A673 (cell line): ENCODE measurements at regions not wholly inside any gene's neighbourhood (a gene's known extent, or its start where the extent isn't known, plus 50 kb on each side); places are given as distances from the start of the nearest gene placed in this dataset.

Source experiments
- BruUV-seq: library from RNA; stranded (reverse); fragments of 400-500 nt; replicated peaks from 2 replicates; lab custom pipeline; 2021; lab: Mats Ljungman, UMichigan
- CTCF ChIA-PET: fragments of 300-600 bp; sonication (Branson Sonifier 250); formaldehyde crosslinking; loops from one replicate; lab custom pipeline; 2022; ENCODE audit warnings: antibody characterized with exemption; lab: Charles Lee
- POLR2A ChIA-PET: fragments of 300-600 bp; sonication (Branson Sonifier 250); formaldehyde crosslinking; loops from one replicate; lab custom pipeline; 2022; ENCODE audit warnings: antibody characterized with exemption; ENCODE audit not compliant: low non-redundant PET; lab: Charles Lee
- DNase-seq: peaks from one replicate; pipeline ENCODE4 v3.0.0-alpha.2; 2015; ENCODE audit warnings: low spot score
- H3K27ac ChIP-seq: fragments of 200-600 bp; sonication (generic); 2 replicates; pipeline ENCODE4 v1.5.1; 2016; ENCODE audit warnings: mixed run types, low read depth, mild to moderate bottlenecking, mixed read lengths, antibody characterized with exemption, low read length; ENCODE audit not compliant: poor library complexity, severe bottlenecking
- H3K27me3 ChIP-seq: fragments of 200-600 bp; sonication (generic); replicated peaks from 2 replicates; pipeline ENCODE4 v1.6.1; 2017; ENCODE audit warnings: mixed run types, low read depth, mild to moderate bottlenecking, mixed read lengths, antibody characterized with exemption, low read length; ENCODE audit not compliant: insufficient read depth, poor library complexity
- H3K36me3 ChIP-seq: fragments of 200-600 bp; sonication (generic); 2 replicates; pipeline ENCODE4 v1.6.1; 2016; ENCODE audit warnings: mixed run types, mild to moderate bottlenecking, mixed read lengths, antibody characterized with exemption, low read length; ENCODE audit not compliant: insufficient read depth, poor library complexity, severe bottlenecking
- H3K4me1 ChIP-seq: fragments of 200-600 bp; sonication (generic); 2 replicates; pipeline ENCODE4 v1.6.1; 2017; ENCODE audit warnings: mixed run types, mild to moderate bottlenecking, mixed read lengths, antibody characterized with exemption, low read length; ENCODE audit not compliant: insufficient read depth, poor library complexity, severe bottlenecking
- H3K4me3 ChIP-seq: fragments of 200-600 bp; sonication (generic); 2 replicates; pipeline ENCODE4 v1.5.1; 2016; ENCODE audit warnings: low read depth, mixed run types, mild to moderate bottlenecking, mixed read lengths, low read length; ENCODE audit not compliant: poor library complexity, severe bottlenecking
- H3K9me3 ChIP-seq: fragments of 200-600 bp; sonication (generic); 2 replicates; pipeline ENCODE4 v1.6.1; 2016; ENCODE audit warnings: mixed run types, low read depth, mild to moderate bottlenecking, mixed read lengths, antibody characterized with exemption, low read length; ENCODE audit not compliant: poor library complexity, severe bottlenecking
- CTCF ChIP-seq: fragments of 300-800, 200-600 bp; sonication (generic); conservative IDR thresholded peaks from 2 replicates; pipeline ENCODE4 v1.5.1; 2017; ENCODE audit warnings: low read depth, mild to moderate bottlenecking, antibody characterized with exemption, low read length, moderate library complexity, mixed read lengths
- EZH2 ChIP-seq: fragments of 200-600 bp; sonication (generic); IDR thresholded peaks from 2 replicates; pipeline ENCODE4 v1.6.1; 2017; ENCODE audit warnings: borderline replicate concordance, low read depth, mild to moderate bottlenecking, mixed read lengths, antibody characterized with exemption, low read length; ENCODE audit not compliant: poor library complexity, severe bottlenecking
- intact Hi-C: fragments of 100-400 bp; cut with micrococcal nuclease; formaldehyde crosslinking; loops from one replicate; pipeline ENCODE4 v1.10.0; 2022; ENCODE audit not compliant: unreplicated experiment

- no peak overlapping the region for H3K27ac ChIP-seq
- ChIA-PET CTCF (no interaction called here), POLR2A (no interaction called here)
- no peaks in the 10 kb centered on the region for H3K27me3 ChIP-seq
- BruUV-seq, result no TSS peak
- intact Hi-C loops, result no loop called here
- no peak for DNase-seq
- H3K9me3 ChIP-seq, result no peaks in the 10 kb centered on the region
- H3K36me3 ChIP-seq, result no peaks in the 10 kb centered on the region
- TF ChIP-seq EZH2 (no peak), CTCF (no peak)
- H3K4me3 ChIP-seq, result no peak overlapping the region
- H3K4me1 ChIP-seq, result no peaks in the 10 kb centered on the region
These were observed 132.3 kb upstream of the ZNF608 start for GRCh38 chr5:124878583-124879342.

GRCh38 chr5:124880903-124881697, 134.7 kb upstream of the ZNF608 start:
- H3K36me3 ChIP-seq, result no peaks in the 10 kb centered on the region
- no peak for TF ChIP-seq EZH2
- TF ChIP-seq CTCF, result no peak
- H3K27ac ChIP-seq, result no peak overlapping the region
- no peaks in the 10 kb centered on the region for H3K4me1 ChIP-seq
- no peaks in the 10 kb centered on the region for H3K9me3 ChIP-seq
- H3K4me3 ChIP-seq, result no peak overlapping the region
- no peak for DNase-seq
- ChIA-PET CTCF (no interaction called here), POLR2A (no interaction called here)
- intact Hi-C loops, result no loop called here
- no peaks in the 10 kb centered on the region for H3K27me3 ChIP-seq
- BruUV-seq, result no TSS peak

GRCh38 chr5:124883681-124884080, 137.2 kb upstream of the ZNF608 start:
- Histone ChIP-seq H3K9me3 (no peaks in the 10 kb centered on the region), H3K27me3 (no peaks in the 10 kb centered on the region), H3K27ac (no peak overlapping the region), H3K4me1 (peaks cover 12% of the 10 kb centered on the region), H3K36me3 (no peaks in the 10 kb centered on the region), H3K4me3 (no peak overlapping the region)
- TF ChIP-seq EZH2, result no peak
- TF ChIP-seq CTCF, result no peak
- ChIA-PET POLR2A (no interaction called here), CTCF (no interaction called here)
- no TSS peak for BruUV-seq
- no peak for DNase-seq
- intact Hi-C loops, result no loop called here
